ENCODE measurements at regions not wholly inside any gene's neighbourhood (a gene's known extent, or its start where the extent isn't known, plus 50 kb on each side); places are given as distances from the start of the nearest gene placed in this dataset.

DNA sequence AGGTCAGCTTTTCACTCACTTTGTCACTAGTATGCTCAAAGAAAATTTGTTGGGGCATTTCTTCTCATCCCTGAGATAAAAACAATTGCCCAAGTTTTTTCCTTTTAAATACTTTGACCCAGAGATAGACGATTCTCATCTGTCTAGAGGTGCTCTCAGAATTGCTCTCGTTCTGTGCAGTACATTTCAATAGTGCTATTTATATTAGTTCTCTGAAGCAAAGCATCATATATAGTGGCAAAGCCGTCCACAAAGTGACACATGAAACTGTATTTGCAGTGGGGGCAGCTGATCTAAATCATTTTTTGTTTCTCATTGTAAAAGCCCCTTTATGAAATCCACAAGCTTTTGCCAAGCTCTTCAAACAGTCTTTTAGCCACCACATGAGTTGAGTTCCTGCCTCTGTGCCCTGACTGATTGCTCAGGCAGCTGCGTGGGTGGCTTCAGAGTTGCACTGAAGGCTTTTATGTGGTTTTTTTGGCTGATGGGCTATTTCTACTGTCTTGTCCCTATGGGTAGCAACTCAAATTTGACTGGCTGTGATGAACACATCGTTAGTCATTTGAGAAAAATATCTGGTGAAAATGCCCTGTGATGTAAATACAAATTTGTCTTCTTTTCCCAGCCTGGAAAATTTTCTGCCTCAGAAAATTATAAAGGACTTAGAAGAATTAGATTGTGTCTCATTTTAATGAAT lies 119.1 kb upstream of the OTUD4 start:
- Histone ChIP-seq H3K27me3 (ENCODE audit: control insufficient read depth, insufficient read depth, low read length) (no peaks in the 10 kb centered on the region), H3K36me3 (ENCODE audit: control insufficient read depth, insufficient read depth, low read length) (no peaks in the 10 kb centered on the region), H3K4me3 (ENCODE audit: low read length) (no peak overlapping the region), H3K4me1 (ENCODE audit: control insufficient read depth, insufficient read depth, low read length) (peaks cover 5% of the 10 kb centered on the region), H3K27ac (ENCODE audit: low read length) (no peak overlapping the region), H3K9me3 (replicated peaks; ENCODE audit: control insufficient read depth, low read depth, low read length) (no peaks in the 10 kb centered on the region)
- WGBS (ENCODE audit: insufficient coverage): no CpG with 5 or more reads among the region's 5 CpGs
- DNase-seq: peak; percentile 48

- peak; percentile 50 for DNase-seq
- no peak overlapping the region for H3K27ac ChIP-seq (ENCODE audit: low read length)
- peaks cover 5% of the 10 kb centered on the region for H3K4me1 ChIP-seq (ENCODE audit: control insufficient read depth, insufficient read depth, low read length)
- no peaks in the 10 kb centered on the region for H3K36me3 ChIP-seq (ENCODE audit: control insufficient read depth, insufficient read depth, low read length)
- no peak overlapping the region for H3K4me3 ChIP-seq (ENCODE audit: low read length)
- WGBS (ENCODE audit: insufficient coverage): 17% methylated on average over 1 of the region's 2 CpGs
- no peaks in the 10 kb centered on the region for H3K9me3 ChIP-seq (replicated peaks; ENCODE audit: control insufficient read depth, low read depth, low read length)
- no peaks in the 10 kb centered on the region for H3K27me3 ChIP-seq (ENCODE audit: control insufficient read depth, insufficient read depth, low read length)
Observed at GRCh38 chr4:145298885-145299284, 118.5 kb upstream of the OTUD4 start.

DNA sequence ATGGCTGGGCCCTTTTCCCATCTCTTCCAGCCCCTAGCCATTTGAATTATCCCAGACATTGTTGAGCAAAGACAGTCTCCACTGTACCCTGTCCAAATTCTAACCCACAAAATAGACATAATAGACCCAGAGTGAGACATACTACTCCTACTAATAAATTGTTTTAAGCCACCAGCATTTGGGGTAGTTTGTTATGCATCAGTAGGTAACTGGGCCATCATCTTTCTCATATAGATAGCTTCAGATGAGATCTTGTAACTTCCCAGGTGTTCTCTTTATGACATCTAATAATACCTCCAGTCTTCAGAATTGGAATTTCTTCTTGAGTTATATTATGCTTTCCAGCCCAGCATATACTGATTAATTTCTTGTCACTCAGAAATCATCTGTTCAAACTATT lies 117.2 kb upstream of the OTUD4 start:
- Histone ChIP-seq H3K9me3 (replicated peaks; ENCODE audit: control insufficient read depth, low read depth, low read length) (no peaks in the 10 kb centered on the region), H3K36me3 (ENCODE audit: control insufficient read depth, insufficient read depth, low read length) (no peaks in the 10 kb centered on the region), H3K4me3 (ENCODE audit: low read length) (no peak overlapping the region), H3K27ac (ENCODE audit: low read length) (no peak overlapping the region), H3K27me3 (ENCODE audit: control insufficient read depth, insufficient read depth, low read length) (no peaks in the 10 kb centered on the region), H3K4me1 (ENCODE audit: control insufficient read depth, insufficient read depth, low read length) (peaks cover 5% of the 10 kb centered on the region)
- no peak for DNase-seq

- Histone ChIP-seq H3K4me3 (ENCODE audit: low read length) (no peak overlapping the region), H3K4me1 (ENCODE audit: control insufficient read depth, insufficient read depth, low read length) (peaks cover 5% of the 10 kb centered on the region), H3K36me3 (ENCODE audit: control insufficient read depth, insufficient read depth, low read length) (no peaks in the 10 kb centered on the region), H3K27me3 (ENCODE audit: control insufficient read depth, insufficient read depth, low read length) (no peaks in the 10 kb centered on the region), H3K9me3 (replicated peaks; ENCODE audit: control insufficient read depth, low read depth, low read length) (no peaks in the 10 kb centered on the region), H3K27ac (ENCODE audit: low read length) (no peak overlapping the region)
- DNase-seq: no peak
- WGBS (ENCODE audit: insufficient coverage): no CpG with 5 or more reads among the region's 1 CpG
Observed at GRCh38 chr4:145295547-145295946, 115.2 kb upstream of the OTUD4 start.

DNA sequence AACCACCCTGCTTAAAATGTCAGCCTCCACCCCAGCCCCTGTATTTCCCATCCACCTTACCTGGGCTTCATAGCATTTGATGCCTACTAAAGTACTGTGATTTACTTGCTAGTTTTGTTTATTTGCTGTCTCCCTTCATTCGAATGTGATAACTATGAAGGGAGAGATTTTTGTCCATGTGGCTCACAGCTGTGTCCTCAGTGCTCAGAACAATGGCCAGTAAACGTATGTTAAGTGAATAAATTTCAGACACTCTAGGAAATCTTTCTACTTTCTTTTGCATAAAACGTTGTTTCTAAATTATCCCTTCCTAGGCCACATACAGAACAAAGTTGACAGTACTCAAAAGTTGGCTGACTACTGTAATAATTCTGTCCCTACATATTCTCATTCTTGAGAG lies 114.7 kb upstream of the OTUD4 start:
- no peaks in the 10 kb centered on the region for H3K36me3 ChIP-seq (ENCODE audit: control insufficient read depth, insufficient read depth, low read length)
- no peak for DNase-seq
- WGBS (ENCODE audit: insufficient coverage): no CpG with 5 or more reads among the region's 3 CpGs

DNA sequence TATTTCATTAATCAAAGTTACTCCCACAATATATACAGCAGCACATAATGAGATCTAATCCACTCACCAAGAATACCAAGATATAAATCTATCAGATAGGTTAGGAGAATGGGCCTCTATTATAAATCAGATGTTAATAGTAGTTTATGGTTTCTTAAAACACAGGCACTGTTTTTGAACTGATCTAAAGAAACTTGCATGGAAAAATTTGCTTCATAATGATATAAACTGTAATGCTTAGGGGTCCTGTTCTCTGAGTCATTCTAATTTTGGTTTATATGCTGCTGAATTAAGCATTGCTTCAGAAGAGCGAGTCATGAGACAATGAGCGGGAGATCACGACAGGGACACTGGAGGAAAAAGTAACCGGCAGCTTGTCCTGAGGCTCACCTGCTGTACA lies 113.3 kb upstream of the OTUD4 start:
- no peaks in the 10 kb centered on the region for H3K27me3 ChIP-seq (ENCODE audit: control insufficient read depth, insufficient read depth, low read length)
- DNase-seq: no peak
- H3K4me3 ChIP-seq (ENCODE audit: low read length): no peak overlapping the region
- H3K36me3 ChIP-seq (ENCODE audit: control insufficient read depth, insufficient read depth, low read length): no peaks in the 10 kb centered on the region
- WGBS (ENCODE audit: insufficient coverage): no CpG with 5 or more reads among the region's 4 CpGs
- H3K4me1 ChIP-seq (ENCODE audit: control insufficient read depth, insufficient read depth, low read length): no peaks in the 10 kb centered on the region
- no peak overlapping the region for H3K27ac ChIP-seq (ENCODE audit: low read length)
- H3K9me3 ChIP-seq (replicated peaks; ENCODE audit: control insufficient read depth, low read depth, low read length): no peaks in the 10 kb centered on the region

More for the DNA sequence above, 114.7 kb upstream of the OTUD4 start:
- peaks cover 5% of the 10 kb centered on the region for H3K4me1 ChIP-seq (ENCODE audit: control insufficient read depth, insufficient read depth, low read length)
- no peaks in the 10 kb centered on the region for H3K27me3 ChIP-seq (ENCODE audit: control insufficient read depth, insufficient read depth, low read length)
- no peak overlapping the region for H3K4me3 ChIP-seq (ENCODE audit: low read length)
- no peak overlapping the region for H3K27ac ChIP-seq (ENCODE audit: low read length)
- H3K9me3 ChIP-seq (replicated peaks; ENCODE audit: control insufficient read depth, low read depth, low read length): no peaks in the 10 kb centered on the region

DNA sequence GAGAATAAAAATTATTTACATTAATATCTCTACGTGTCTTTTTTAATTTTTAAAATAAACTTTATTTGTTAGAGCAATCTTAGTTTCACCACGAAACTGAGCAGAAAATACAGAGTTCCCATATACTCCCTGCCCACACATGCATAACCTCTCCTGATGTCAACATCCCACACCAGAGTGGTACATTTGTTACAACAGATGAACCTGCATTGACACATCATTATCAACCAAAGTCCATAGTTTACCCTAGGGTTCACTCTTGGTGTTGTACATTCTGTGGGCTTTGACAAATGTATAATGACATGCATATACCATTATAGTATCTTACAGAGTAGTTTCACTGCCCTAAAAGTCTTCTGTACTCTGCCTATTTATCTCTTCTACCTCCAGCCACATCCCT lies 110.6 kb upstream of the OTUD4 start:
- Histone ChIP-seq H3K27ac (ENCODE audit: low read length) (no peak overlapping the region), H3K9me3 (replicated peaks; ENCODE audit: control insufficient read depth, low read depth, low read length) (no peaks in the 10 kb centered on the region), H3K27me3 (ENCODE audit: control insufficient read depth, insufficient read depth, low read length) (no peaks in the 10 kb centered on the region), H3K36me3 (ENCODE audit: control insufficient read depth, insufficient read depth, low read length) (no peaks in the 10 kb centered on the region), H3K4me3 (ENCODE audit: low read length) (no peak overlapping the region), H3K4me1 (ENCODE audit: control insufficient read depth, insufficient read depth, low read length) (no peaks in the 10 kb centered on the region)
- DNase-seq: no peak
- no CpG with 5 or more reads among the region's 2 CpGs for WGBS (ENCODE audit: insufficient coverage)

DNA sequence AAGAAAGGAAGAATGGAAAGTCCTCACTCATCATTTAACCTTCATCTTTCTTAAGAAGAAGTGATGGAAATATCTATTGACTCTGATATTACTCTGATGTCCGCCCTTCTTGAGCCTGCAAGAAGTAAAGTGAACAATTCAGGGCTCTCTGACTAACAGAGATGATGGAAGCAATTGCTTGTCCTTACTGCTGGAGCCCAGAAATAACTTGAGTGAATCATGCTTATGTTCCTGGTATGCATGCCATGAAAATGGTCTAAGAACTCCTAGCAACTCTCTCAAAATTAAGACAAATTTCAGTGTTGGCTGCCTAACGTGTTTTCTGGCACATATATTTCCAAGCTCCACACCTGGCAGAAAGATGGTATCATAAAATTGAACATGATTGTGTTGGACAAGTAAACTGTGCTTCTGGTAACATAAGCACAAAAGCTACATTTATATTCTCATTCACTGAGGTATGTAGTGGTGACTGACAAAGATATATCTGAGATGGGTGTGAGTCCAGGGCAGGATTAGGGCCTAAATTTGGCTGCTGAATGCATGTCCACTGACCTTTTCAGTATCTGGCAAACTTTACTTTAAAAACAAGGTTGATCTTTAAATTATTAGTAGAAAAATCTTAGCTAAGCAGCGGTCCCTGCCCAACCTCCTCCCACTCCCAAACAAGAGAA lies 109.2 kb upstream of the OTUD4 start:
- WGBS (ENCODE audit: insufficient coverage): 100% methylated on average over 1 of the region's 3 CpGs
- no peaks in the 10 kb centered on the region for H3K9me3 ChIP-seq (replicated peaks; ENCODE audit: control insufficient read depth, low read depth, low read length)
- H3K4me3 ChIP-seq (ENCODE audit: low read length): no peak overlapping the region
- no peak overlapping the region for H3K27ac ChIP-seq (ENCODE audit: low read length)
- H3K4me1 ChIP-seq (ENCODE audit: control insufficient read depth, insufficient read depth, low read length): no peaks in the 10 kb centered on the region
- DNase-seq: no peak
- H3K27me3 ChIP-seq (ENCODE audit: control insufficient read depth, insufficient read depth, low read length): no peaks in the 10 kb centered on the region
- H3K36me3 ChIP-seq (ENCODE audit: control insufficient read depth, insufficient read depth, low read length): no peaks in the 10 kb centered on the region

DNA sequence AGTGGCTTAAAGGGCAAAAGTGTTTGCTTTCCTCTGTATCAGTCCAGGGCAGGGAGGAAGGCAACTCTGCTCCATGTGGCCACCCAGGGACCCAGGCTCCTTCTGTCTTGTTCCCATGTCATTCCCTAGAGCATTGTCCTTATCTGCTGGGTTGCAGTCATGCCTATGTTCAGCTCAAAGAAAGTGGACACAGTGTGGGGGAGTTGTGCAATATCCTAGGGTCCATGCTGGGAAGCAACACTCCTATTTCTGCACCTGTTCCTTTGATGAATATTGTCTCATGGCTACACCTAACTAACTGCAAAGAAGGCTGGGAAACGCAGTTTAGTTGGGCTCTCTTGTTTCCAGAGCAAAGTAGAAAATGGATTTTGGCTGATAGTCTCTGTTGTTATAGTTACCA lies 107.0 kb upstream of the OTUD4 start:
- Histone ChIP-seq H3K27ac (ENCODE audit: low read length) (no peak overlapping the region), H3K36me3 (ENCODE audit: control insufficient read depth, insufficient read depth, low read length) (no peaks in the 10 kb centered on the region), H3K4me1 (ENCODE audit: control insufficient read depth, insufficient read depth, low read length) (peaks cover 2% of the 10 kb centered on the region), H3K27me3 (ENCODE audit: control insufficient read depth, insufficient read depth, low read length) (no peaks in the 10 kb centered on the region), H3K4me3 (ENCODE audit: low read length) (no peak overlapping the region), H3K9me3 (replicated peaks; ENCODE audit: control insufficient read depth, low read depth, low read length) (no peaks in the 10 kb centered on the region)
- no CpG with 5 or more reads among the region's 1 CpG for WGBS (ENCODE audit: insufficient coverage)
- no peak for DNase-seq

- peaks cover 10% of the 10 kb centered on the region for H3K4me1 ChIP-seq (ENCODE audit: control insufficient read depth, insufficient read depth, low read length)
- peak; percentile 38 for DNase-seq
- H3K27ac ChIP-seq (ENCODE audit: low read length): no peak overlapping the region
- no peaks in the 10 kb centered on the region for H3K36me3 ChIP-seq (ENCODE audit: control insufficient read depth, insufficient read depth, low read length)
- H3K4me3 ChIP-seq (ENCODE audit: low read length): no peak overlapping the region
- H3K27me3 ChIP-seq (ENCODE audit: control insufficient read depth, insufficient read depth, low read length): no peaks in the 10 kb centered on the region
- no peaks in the 10 kb centered on the region for H3K9me3 ChIP-seq (replicated peaks; ENCODE audit: control insufficient read depth, low read depth, low read length)
Observed at GRCh38 chr4:145285928-145286327, 105.5 kb upstream of the OTUD4 start.

DNA sequence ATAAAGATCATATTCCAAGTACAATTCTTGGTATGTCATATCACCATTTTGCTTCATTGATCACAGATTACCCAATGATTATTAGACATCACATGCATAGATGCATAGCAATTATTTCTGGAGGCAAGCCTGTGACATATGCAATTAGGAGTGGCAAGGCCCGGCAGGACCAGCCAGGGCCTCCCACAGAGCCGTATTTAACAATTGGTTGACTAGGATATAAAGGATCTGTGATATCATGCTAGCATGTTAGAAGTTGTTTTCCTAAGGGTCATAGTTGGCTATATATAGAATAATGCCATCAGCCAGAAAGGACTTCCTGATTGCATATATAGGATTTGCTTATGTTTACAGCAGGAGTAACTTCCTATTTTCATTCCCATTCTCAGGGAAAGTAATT lies 103.5 kb upstream of the OTUD4 start:
- no CpG with 5 or more reads among the region's 2 CpGs for WGBS (ENCODE audit: insufficient coverage)
- peaks cover 22% of the 10 kb centered on the region for H3K4me1 ChIP-seq (ENCODE audit: control insufficient read depth, insufficient read depth, low read length)
- peak; percentile 52 for DNase-seq

More for the DNA sequence above, 103.5 kb upstream of the OTUD4 start:
- H3K27ac ChIP-seq (ENCODE audit: low read length): peak overlapping the region; percentile 50
- H3K27me3 ChIP-seq (ENCODE audit: control insufficient read depth, insufficient read depth, low read length): no peaks in the 10 kb centered on the region
- no peaks in the 10 kb centered on the region for H3K9me3 ChIP-seq (replicated peaks; ENCODE audit: control insufficient read depth, low read depth, low read length)
- no peak overlapping the region for H3K4me3 ChIP-seq (ENCODE audit: low read length)
- no peaks in the 10 kb centered on the region for H3K36me3 ChIP-seq (ENCODE audit: control insufficient read depth, insufficient read depth, low read length)

Data from muscle of leg (tissue), 3 donors.